ENCODE measurements at regions not wholly inside any gene's neighbourhood (a gene's known extent, or its start where the extent isn't known, plus 50 kb on each side); places are given as distances from the start of the nearest gene placed in this dataset.

- TF ChIP-seq, protein P1, sequence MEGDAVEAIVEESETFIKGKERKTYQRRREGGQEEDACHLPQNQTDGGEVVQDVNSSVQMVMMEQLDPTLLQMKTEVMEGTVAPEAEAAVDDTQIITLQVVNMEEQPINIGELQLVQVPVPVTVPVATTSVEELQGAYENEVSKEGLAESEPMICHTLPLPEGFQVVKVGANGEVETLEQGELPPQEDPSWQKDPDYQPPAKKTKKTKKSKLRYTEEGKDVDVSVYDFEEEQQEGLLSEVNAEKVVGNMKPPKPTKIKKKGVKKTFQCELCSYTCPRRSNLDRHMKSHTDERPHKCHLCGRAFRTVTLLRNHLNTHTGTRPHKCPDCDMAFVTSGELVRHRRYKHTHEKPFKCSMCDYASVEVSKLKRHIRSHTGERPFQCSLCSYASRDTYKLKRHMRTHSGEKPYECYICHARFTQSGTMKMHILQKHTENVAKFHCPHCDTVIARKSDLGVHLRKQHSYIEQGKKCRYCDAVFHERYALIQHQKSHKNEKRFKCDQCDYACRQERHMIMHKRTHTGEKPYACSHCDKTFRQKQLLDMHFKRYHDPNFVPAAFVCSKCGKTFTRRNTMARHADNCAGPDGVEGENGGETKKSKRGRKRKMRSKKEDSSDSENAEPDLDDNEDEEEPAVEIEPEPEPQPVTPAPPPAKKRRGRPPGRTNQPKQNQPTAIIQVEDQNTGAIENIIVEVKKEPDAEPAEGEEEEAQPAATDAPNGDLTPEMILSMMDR (IDR thresholded peaks at IDR 0.05), result no peak
- TF ChIP-seq POLR2AphosphoS5 (IDR thresholded peaks at IDR 0.05), result no peak
- no peak for TF ChIP-seq POLR2A (IDR thresholded peaks at IDR 0.05)
- TF ChIP-seq EP300 (IDR thresholded peaks at IDR 0.05), result no peak
Observed at GRCh38 chr10:2212244-2212834, 475.0 kb upstream of the ADARB2 start.
